Spleen (tissue), 11 donors: ENCODE measurements at regions not wholly inside any gene's neighbourhood (a gene's known extent, or its start where the extent isn't known, plus 50 kb on each side); places are given as distances from the start of the nearest gene placed in this dataset.

Experiments
- DNase-seq: peaks from one replicate; pipeline ENCODE4 v3.0.0-alpha.2; 2020
- H3K27ac ChIP-seq, 8 donors: fragments of 200-600 bp; sonication (generic) in 7 of 8; 1 replicate in 4 of 8; 2 replicates in 4 of 8; pipeline versions ENCODE4 v1.5.0 to v1.8.0; 2016 to 2021; ENCODE audit warnings: inconsistent platforms in 4 of 8, mild to moderate bottlenecking in 4 of 8, moderate library complexity in 1 of 8
- H3K27me3 ChIP-seq, 7 donors: fragments of 200-600 bp; sonication (generic) in 6 of 7; replicated peaks in 1 of 7; 1 replicate in 4 of 7; 2 replicates in 3 of 7; pipeline versions ENCODE4 v1.5.0 to v1.8.0; 2016 to 2021; ENCODE audit warnings: inconsistent platforms in 3 of 7, mild to moderate bottlenecking in 1 of 7
- H3K36me3 ChIP-seq, 6 donors: fragments of 200-600 bp; sonication (generic) in 5 of 6; 1 replicate in 4 of 6; 2 replicates in 2 of 6; pipeline versions ENCODE4 v1.5.0 to v1.8.0; 2016 to 2021; ENCODE audit warnings: inconsistent platforms in 2 of 6
- H3K4me1 ChIP-seq, 6 donors: fragments of 200-600 bp; sonication (generic) in 5 of 6; 1 replicate in 3 of 6; 2 replicates in 3 of 6; pipeline versions ENCODE4 v1.5.0 to v1.8.0; 2016 to 2021; ENCODE audit warnings: inconsistent platforms in 3 of 6
- H3K4me3 ChIP-seq, 8 donors: fragments of 200-600 bp; sonication (generic) in 7 of 8; 1 replicate in 4 of 8; 2 replicates in 4 of 8; pipeline versions ENCODE4 v1.5.0 to v1.8.0; 2016 to 2021; ENCODE audit warnings: inconsistent platforms in 4 of 8, mild to moderate bottlenecking in 4 of 8, moderate library complexity in 2 of 8
- H3K9me3 ChIP-seq, 8 donors: fragments of 200-600 bp; sonication (generic) in 7 of 8; 1 replicate in 4 of 8; 2 replicates in 4 of 8; pipeline versions ENCODE4 v1.5.0 to v1.8.0; 2016 to 2021; ENCODE audit warnings: inconsistent platforms in 4 of 8
- POLR2A ChIP-seq, 3 donors: fragments of 450-650 bp; IDR thresholded peaks; one replicate each; pipeline ENCODE4 v1.5.1; 2017; ENCODE audit warnings: antibody characterized with exemption in 3 of 3, mild to moderate bottlenecking in 1 of 3
- POLR2AphosphoS5 ChIP-seq, 3 donors: sonication (generic); formaldehyde crosslinking; IDR thresholded peaks; one replicate each; pipeline ENCODE4 v1.5.1; 2017; ENCODE audit warnings: antibody characterized with exemption in 3 of 3
- WGBS, 5 donors: extraction: QIAGEN DNeasy Blood & Tissue Kit in 3 of 5; methylation state at CpG; one replicate each; pipeline versions ENCODE4 v1.1.5 to v1.1.7; 2013 to 2018; 5-methylcytosine and 5-hydroxymethylcytosine counted together
- intact Hi-C: fragments of 100-400 bp; cut with DNase I; formaldehyde crosslinking; loops from one replicate; pipeline ENCODE4 v1.15.0; 2023; ENCODE audit warnings: low total_unique reads
- TF ChIP-seq, protein P1 (sequence below), 11 experiments: fragments of 200-600 bp in 7 of 11; fragments of 450-650 bp in 4 of 11; sonication (generic) in 4 of 11; IDR thresholded peaks in 8 of 11; conservative IDR thresholded peaks in 3 of 11; 1 replicate in 7 of 11; 2 replicates in 4 of 11; pipeline versions ENCODE4 v1.4.0 to v1.8.0; 2016 to 2021; ENCODE audit warnings: antibody characterized with exemption in 11 of 11, inconsistent platforms in 4 of 11, mild to moderate bottlenecking in 1 of 11
- donor health status: healthy with polysubstance abuse.
- donor health status: DM: no; HTN: no; CAD: no; lungs with moderate emphysema.
- donor health status: DM: no; HTN: no; CAD: no.
- donor health status: Bipolar disorder and iron deficiency.
- donor health status: healthy.
- donor health status: DM: no; HTN: no; CAD: no.
- donor health status: DM: yes; HTN: yes; CAD: no.

DNA sequence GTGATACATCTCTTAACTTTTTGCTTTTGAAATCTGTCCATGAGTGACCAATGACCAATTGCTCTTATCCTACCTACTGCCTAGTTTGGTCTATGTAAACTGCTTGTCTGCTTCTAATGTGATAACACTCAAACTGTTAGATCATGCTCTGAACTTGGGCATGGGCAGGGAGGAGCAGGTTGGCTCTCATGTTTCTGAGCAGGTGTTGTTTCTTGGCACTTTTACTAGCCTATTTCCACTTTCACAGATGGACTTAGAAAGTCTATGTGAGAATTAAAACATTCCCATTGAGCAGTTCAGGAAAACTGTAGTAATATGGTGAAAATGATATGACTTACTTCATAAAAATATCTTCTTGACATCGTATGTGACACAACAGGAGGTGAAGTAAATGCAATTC, 538.4 kb downstream of the HACE1 start:
- DNase-seq: no peak
- WGBS, 5 donors: 66 to 81% (median 72%) methylated on average over 1 of the region's 1 CpG
- TF ChIP-seq POLR2AphosphoS5 (IDR thresholded peaks at IDR 0.05) (no peak), POLR2A (IDR thresholded peaks at IDR 0.05) (no peak)
- TF ChIP-seq, protein P1, sequence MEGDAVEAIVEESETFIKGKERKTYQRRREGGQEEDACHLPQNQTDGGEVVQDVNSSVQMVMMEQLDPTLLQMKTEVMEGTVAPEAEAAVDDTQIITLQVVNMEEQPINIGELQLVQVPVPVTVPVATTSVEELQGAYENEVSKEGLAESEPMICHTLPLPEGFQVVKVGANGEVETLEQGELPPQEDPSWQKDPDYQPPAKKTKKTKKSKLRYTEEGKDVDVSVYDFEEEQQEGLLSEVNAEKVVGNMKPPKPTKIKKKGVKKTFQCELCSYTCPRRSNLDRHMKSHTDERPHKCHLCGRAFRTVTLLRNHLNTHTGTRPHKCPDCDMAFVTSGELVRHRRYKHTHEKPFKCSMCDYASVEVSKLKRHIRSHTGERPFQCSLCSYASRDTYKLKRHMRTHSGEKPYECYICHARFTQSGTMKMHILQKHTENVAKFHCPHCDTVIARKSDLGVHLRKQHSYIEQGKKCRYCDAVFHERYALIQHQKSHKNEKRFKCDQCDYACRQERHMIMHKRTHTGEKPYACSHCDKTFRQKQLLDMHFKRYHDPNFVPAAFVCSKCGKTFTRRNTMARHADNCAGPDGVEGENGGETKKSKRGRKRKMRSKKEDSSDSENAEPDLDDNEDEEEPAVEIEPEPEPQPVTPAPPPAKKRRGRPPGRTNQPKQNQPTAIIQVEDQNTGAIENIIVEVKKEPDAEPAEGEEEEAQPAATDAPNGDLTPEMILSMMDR (IDR thresholded peaks at IDR 0.05 in 8 of 11, conservative IDR thresholded peaks at IDR 0.05 in 3 of 11): no peak
- Histone ChIP-seq H3K27me3 (no peaks in the 10 kb centered on the region), H3K36me3 (no peaks in the 10 kb centered on the region), H3K27ac (no peak overlapping the region), H3K9me3 (no peaks in the 10 kb centered on the region), H3K4me1 (peaks cover 0 to 4% (median 0%) of the 10 kb centered on the region in 6 donors), H3K4me3 (no peak overlapping the region)
- intact Hi-C loops: no loop called here

DNA sequence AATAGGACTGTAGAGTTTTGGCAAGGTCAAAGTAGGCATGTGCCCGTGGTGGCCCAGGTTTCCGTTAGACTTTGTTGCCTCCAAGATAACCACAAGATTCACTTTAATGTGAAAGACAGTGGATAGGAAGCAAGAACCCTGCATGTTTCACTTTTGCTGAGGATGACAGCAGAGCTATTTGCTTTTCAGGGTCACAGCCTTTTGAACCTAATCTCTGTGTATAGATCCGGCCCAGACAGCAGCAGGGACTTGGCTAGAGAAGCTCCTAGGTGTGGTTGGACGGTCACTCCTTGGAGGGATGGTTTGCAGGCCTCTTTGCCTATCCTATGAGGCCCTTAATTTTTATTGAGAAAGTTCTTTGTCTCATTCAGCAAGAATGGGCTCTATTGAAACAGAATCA, 538.8 kb downstream of the HACE1 start:
- TF ChIP-seq POLR2A (IDR thresholded peaks at IDR 0.05): no peak
- TF ChIP-seq POLR2AphosphoS5 (IDR thresholded peaks at IDR 0.05): no peak
- TF ChIP-seq, protein P1 (IDR thresholded peaks at IDR 0.05 in 8 of 11, conservative IDR thresholded peaks at IDR 0.05 in 3 of 11): no peak
- Histone ChIP-seq H3K27ac (no peak overlapping the region), H3K27me3 (no peaks in the 10 kb centered on the region), H3K36me3 (no peaks in the 10 kb centered on the region), H3K4me3 (no peak overlapping the region), H3K9me3 (no peaks in the 10 kb centered on the region), H3K4me1 (peaks cover 0 to 4% (median 0%) of the 10 kb centered on the region in 6 donors)
- no peak for DNase-seq
- 46 to 71% (median 48%) methylated on average over 4 of the region's 4 CpGs for WGBS, 5 donors
- intact Hi-C loops: no loop called here

DNA sequence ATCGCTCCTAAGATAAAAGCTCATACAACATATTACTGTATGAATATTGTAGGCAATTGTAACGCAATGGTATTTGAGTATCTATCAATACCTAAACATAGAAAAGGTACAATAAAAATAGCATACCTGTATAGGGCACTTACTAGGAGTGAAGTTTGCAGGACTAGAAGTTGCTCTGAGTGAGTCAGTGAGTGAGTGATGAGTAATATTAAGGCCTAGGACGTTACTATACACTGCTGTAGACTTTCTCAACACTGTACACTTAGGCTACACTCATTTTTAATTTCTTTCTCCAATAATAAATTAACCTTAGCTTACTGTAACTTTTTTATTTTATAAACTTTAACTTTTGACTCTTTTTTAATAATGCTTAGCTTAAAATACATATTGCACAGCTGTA, 546.9 kb downstream of the HACE1 start:
- Histone ChIP-seq H3K27me3 (no peaks in the 10 kb centered on the region), H3K4me1 (no peaks in the 10 kb centered on the region), H3K36me3 (no peaks in the 10 kb centered on the region), H3K4me3 (no peak overlapping the region), H3K27ac (no peak overlapping the region), H3K9me3 (no peaks in the 10 kb centered on the region)
- TF ChIP-seq, protein P1 (IDR thresholded peaks at IDR 0.05 in 8 of 11, conservative IDR thresholded peaks at IDR 0.05 in 3 of 11): no peak
- no peak for TF ChIP-seq POLR2A (IDR thresholded peaks at IDR 0.05)
- TF ChIP-seq POLR2AphosphoS5 (IDR thresholded peaks at IDR 0.05): no peak
- 75 to 89% (median 83%) methylated on average over 3 of the region's 3 CpGs for WGBS, 5 donors
- DNase-seq: no peak
- intact Hi-C loops: no loop called here

DNA sequence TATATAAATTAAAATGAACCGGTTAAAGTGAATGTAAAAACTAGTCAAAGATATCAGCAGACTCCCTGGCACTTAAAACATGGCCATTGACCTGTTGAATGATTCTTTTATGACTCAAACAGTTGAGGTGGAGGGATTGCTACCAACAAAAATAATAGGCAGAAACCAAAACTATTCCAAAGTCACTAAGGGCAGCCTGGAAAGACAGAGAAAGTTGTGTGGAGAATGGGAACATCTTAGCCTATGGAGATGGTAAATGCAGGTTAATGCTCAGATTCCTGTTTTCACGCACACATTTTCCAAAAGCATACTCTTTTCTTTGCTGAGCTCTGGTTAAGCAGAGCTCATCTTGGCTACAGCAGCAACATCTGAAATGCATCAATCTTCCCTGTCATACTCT, 553.5 kb downstream of the HACE1 start:
- no peaks in the 10 kb centered on the region for H3K4me1 ChIP-seq
- no peaks in the 10 kb centered on the region for H3K9me3 ChIP-seq
- no peak for DNase-seq
- WGBS, 5 donors: 75 to 88% (median 84%) methylated on average over 2 of the region's 2 CpGs
- intact Hi-C loops: no loop called here
- TF ChIP-seq POLR2AphosphoS5 (IDR thresholded peaks at IDR 0.05) (no peak), POLR2A (IDR thresholded peaks at IDR 0.05) (no peak)
- TF ChIP-seq, protein P1 (IDR thresholded peaks at IDR 0.05 in 8 of 11, conservative IDR thresholded peaks at IDR 0.05 in 3 of 11): no peak
- no peaks in the 10 kb centered on the region for H3K36me3 ChIP-seq
- H3K27ac ChIP-seq: no peak overlapping the region
- H3K27me3 ChIP-seq: no peaks in the 10 kb centered on the region
- no peak overlapping the region for H3K4me3 ChIP-seq
